Frontal cortex (tissue), 3 donors: ENCODE measurements at regions not wholly inside any gene's neighbourhood (a gene's known extent, or its start where the extent isn't known, plus 50 kb on each side); places are given as distances from the start of the nearest gene placed in this dataset.
"Not testable (repeated sequence)": the region's sequence is repeated elsewhere in the genome, so short reads cannot be mapped to it uniquely, and the experiment has no call there.

Experiments
- DNase-seq, 2 donors: peaks; one replicate each; pipeline ENCODE4 v3.0.0; 2012; ENCODE audit warnings: low spot score in 2 of 2
- FAIRE-seq: peaks from 2 replicates; lab custom pipeline; 2012; peaks lifted over from hg19 to GRCh38; lab: Jason Lieb, UNC
- donor health status: control.
- donor health status: control.
- donor health status: control.

DNA sequence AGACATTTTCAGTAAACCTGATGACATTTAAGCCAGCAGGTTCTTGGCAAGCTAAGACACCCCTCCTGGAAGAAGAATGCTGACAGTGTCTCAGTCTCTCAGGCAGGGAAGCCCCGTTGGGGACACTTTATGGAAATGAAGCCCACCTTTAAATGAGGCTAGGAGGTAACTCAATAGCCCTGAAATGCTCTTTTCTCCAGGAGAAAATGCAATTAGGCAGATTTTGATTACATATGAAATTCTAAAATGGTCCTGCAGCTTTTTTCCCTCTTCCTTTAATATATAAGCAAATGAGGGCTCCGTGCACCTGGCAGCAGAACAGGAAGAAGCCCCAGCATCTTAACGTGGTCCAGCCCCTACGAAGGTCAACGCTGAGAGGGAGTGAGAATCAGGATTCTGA is 65.8 kb upstream of the CHST15 start:
- DNase-seq (no peak), FAIRE-seq (no peak)

DNA sequence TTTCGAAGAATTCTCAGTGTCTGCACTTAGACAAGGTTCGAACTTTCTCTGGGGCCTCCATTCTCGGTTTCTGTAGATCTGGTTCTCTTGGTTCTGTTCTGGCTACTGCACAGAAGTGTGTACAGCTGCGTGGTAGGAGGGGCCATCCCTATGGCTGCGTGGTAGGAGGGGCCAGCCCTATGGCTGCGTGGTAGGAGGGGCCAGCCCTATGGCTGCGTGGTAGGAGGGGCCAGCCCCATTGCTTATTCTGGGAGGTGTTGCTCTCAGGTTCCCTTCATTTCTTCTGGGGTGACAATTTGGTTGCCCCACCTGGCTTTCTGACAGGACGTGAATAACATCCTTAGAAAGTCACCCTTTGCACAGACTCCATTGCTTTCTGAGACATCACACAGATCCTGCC is 65.2 kb upstream of the CHST15 start:
- FAIRE-seq (no peak), DNase-seq (no peak)

DNA sequence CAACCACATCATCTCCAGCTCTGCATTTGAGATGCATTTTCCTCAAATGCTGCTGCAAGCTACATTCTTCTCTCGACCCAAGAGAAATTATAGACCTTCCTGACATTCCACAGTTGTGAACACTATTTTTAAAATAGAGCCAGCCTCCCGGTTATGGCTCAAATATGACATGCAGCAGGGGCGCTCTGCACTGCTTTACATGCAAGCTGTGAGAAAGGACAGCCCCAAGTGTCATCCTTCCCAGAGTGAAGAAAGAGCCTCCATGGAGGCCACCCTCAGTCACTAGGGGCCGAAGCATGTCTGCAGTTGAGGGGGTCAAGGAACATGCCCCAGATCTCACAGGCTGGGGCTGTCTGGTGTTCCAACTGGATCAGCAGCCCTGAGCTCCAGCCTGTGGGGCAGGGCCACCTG is 63.9 kb upstream of the CHST15 start:
- DNase-seq: no peak
- FAIRE-seq: no peak

DNA sequence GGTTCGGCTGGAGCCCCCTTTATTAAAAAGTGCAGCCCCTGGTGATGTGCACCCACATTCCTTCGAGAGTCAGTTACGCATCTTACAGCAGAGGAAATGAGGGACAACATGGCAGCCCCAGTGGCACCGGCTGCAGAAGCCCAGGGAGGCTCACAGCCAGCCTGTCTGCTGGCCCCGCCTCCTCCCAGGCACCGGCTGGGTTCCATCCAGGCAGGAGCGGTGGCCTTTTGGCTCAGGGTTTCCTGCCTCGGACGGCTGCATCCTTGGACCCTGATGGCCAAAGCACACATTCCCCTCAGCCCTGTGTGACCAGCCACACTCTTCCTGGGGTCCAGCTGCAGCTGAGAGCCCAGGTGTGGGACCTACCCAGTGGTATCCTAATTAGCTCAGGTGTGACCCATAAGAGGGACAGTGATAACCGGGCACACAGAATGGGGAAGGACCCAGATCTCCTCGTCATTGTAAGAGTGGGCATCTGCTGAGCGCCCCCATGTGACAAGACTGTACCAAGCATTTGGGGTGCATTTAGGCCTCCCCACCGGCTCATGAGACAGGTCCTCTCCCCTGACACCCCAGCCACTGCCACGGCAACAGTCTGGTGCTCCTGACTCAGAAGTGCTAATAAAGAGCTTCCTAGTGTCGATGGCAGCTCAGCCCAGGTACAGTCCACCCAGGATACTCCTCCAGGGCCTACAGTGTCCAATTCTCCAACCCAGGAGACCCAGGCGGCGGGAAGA is 63.3 kb upstream of the CHST15 start:
- no peak for FAIRE-seq
- DNase-seq: no peak

DNA sequence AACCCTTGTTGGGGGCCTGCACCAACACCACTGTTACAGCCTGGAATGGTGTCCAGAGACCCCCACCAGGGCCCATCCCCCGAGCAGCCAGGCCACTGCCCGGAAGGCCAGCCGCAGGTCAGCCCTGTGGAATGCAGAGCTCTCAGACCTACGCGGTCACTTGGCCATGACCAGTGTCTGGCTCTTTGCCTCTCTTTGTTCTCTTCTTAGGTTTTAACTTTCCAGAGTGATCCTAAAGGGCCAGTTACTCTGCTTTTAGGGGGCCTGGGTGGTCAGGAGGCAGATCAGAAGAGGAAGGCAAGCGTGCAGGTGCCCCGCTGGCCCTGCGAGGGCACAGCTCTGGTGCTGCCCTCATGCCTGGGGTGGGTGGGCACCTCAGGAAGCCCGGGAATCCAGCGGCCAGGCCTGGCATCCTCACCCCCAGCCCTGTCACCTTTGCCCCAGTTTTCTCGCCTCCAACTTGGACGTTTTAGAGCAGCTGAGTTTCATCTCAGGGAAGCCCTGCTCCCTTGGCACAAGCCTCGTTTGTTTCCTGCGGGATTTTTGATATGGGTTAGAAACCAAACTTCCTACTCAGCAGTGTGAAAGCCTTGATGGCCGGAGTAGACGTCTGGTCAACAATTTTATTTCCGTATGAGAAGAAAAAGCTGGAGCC is 62.5 kb upstream of the CHST15 start:
- FAIRE-seq: no peak
- no peak for DNase-seq

DNA sequence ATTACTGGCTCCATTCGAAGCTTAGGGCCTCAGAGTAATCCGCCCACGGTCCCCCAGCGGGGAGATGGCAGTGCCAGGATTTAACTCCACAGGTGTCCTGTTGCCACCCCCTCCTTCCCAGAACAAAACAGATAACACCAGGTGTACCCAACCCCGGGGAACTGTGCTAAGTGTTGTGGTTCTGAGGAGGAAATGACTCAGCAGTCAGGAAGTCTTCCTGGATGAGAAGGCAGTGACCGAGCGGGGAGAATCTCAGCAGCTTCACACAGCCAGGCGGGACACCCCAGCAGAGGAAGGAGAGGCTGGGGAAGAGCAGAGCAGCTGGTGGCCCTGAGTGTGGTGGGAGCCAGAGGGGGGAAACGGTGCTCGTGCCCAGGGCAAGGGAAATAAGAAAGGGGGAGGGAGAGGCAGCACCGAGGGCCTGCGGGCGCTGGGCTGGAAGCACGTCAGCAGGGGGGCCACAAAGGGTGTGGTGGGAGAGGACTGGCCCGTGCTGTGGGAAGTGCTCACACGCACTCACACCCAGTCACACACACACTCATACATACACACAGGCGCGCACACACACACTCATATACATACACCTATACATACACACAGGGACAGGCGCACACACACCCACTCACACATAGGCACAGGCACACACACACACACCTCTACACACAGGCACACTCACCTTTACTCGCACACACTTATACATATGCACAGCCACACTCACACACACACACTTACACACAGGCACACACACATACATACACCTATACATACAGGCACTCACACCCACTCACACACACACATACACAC is 59.8 kb upstream of the CHST15 start:
- FAIRE-seq (no peak), DNase-seq (peak in 1 of 2 donors; percentile 69)

DNA sequence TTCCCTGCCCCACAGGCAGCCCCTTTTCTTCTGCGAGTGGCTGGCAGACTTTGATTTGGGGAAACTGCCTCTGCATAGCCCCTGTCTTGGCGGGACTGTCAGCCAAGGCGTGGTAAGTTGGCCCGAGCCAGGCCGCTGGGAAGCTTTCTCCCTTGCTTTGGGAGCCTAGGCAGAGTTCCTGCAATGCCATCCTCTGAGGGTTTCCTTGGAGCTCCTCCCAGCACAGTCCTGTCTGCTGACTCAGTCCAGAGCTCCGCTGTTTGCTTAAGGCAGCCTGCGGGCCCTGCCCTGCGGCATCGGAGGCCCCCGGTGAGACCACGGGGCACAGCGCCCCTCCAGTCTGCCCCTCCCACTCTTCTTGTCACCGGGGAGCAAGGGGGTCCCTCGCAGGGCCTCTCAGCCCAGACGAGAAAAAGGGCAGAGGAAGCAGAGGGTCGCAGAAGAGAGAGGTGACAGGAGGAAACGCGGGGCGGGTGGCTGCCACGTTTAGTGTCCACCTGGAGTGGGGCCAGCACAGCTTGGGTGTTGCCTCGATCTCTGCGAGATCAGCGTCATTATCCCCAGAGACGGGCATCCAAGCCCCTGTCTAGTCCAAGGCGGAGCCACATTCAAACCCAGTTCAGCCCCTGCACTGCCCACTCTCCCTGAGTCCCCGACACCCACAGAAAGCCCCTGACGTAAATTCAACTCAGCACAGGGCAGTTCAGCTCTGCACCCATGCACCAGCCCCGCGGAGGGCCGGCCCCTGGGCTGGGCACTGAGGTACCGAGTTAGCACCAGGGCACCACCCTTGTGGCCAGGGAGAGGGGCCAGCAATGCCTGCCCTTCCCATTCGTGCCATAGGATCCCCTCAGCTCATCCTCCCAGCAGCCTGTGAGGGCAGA is 59.0 kb upstream of the CHST15 start:
- FAIRE-seq (no peak), DNase-seq (no peak)

DNA sequence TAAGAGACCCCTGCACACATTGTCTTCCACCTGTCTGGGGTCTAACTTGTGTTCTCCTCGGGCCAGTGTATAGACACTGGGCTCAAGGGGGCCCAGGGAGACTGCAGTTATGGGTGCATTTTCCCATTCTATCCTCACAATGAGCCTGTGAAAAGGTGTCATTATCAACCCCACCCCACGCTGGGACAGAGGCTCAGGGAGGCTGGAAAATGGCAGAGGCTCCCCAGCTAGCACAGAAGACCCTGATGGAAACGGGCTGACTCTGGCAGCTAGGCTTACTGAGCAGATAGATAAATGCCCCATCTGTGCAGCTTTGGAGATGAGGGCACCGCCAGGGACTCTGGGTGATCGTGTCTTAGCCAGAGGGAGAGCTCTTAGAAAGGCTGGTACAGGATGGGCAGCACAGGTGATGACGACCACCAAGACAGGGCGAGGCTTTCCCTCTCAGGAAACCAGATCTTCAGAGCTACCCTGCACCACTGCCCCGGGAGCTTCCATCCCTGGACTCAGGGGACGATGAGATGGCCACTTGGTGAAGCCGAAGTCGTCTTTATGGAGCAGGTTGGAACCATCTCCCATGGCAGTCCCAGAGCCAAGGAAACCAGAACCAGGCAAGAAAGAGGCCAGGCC is 58.2 kb upstream of the CHST15 start:
- DNase-seq (no peak), FAIRE-seq (no peak)

DNA sequence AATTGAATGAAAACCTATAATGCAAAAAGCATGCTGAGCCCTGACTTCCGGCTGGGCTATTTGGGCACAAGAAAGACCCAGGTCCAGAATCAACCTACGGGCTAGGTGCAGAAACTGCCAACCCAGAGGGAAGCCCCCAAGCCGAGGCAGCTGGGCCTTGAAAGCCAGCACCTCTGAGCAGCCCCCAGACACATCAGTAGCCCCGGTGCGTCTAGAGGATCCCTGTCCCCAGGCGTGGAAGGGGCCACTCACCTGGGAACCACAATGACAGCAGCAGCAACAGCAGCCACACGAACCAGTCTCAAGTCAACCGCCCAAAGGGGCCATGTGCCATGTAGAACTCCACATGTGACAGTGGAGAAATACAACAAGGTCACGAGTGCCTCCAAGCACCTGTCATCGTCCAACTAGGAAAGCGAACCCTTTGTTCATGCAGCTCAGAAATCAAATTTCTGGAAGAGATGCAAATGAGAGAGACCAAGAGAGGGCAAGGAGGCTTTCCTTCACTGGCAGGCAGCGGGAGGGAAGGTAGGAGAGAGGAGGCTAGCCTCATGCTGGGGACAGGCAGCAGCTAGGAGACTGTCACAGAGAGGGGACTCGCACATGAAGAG is 57.5 kb upstream of the CHST15 start:
- FAIRE-seq: no peak
- no peak for DNase-seq

DNA sequence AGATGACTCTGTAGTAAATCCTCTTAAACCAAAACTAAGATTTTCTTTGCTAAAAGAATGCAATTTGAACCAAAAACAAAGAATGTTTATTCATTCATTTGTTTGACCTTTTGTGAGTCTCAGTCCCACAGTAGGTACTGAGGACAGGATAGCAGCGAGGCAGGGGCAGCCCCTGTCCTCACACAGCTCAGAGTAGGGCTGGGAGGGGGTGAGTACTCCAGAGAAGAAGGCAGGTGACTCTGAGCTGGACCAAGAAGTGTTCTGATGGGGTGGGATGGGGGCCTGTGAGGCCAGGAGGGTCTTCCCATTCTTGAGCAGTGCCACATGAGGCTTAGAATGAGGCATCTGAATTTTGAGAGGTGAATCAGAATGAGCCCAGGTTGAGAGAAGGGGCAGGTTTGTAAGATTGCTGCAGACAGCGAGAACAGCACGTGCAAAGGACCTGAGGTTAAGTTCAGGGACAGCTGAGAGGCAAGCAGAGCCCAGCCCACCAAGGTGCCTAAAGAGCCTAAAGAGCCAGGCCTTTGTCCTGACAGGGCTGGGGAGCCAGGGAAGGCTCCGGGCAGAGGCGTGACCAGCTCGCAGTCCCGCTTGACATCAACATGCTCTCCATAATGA is 56.9 kb upstream of the CHST15 start:
- no peak for DNase-seq
- FAIRE-seq: no peak

DNA sequence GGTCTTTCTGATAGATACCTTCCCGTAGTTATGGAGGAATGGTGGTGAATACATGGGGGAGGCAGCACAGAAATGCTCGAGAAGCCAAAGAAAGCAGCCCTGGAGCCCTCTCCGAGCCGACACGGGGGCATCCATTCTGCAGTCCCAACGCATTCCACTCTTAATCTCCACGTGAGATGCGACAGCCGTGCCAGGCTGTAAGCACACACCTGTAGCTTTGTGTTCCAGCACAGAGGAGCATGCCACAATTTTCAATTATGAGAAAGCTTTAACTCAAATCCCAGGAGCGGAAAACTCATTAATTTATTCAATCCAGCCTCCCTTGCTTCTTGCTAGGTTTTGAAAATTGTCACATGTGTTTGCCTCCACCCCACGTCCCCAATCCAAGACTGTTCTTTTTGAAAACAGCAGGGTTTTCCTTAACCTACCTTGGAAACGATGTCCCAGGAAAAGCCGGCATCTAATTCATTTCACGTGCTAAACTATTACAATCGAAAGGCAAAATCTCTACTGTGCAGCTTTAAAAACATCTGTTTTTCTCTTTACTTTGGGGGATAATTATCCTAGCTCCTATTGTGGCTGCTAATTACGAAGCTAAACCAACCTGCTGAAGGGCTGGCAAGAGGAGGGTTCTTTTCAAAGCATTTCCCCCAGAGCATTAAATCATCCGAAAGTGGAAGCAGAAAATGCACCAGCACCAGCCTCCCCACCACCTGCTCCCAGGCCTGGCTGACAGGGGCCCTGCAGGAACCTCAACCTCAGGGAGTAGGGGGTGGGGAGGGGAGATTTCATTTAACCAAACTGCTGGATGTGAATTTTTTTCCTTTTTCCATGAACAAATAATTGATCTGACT is 56.0 kb upstream of the CHST15 start:
- FAIRE-seq (no peak), DNase-seq (no peak)

DNA sequence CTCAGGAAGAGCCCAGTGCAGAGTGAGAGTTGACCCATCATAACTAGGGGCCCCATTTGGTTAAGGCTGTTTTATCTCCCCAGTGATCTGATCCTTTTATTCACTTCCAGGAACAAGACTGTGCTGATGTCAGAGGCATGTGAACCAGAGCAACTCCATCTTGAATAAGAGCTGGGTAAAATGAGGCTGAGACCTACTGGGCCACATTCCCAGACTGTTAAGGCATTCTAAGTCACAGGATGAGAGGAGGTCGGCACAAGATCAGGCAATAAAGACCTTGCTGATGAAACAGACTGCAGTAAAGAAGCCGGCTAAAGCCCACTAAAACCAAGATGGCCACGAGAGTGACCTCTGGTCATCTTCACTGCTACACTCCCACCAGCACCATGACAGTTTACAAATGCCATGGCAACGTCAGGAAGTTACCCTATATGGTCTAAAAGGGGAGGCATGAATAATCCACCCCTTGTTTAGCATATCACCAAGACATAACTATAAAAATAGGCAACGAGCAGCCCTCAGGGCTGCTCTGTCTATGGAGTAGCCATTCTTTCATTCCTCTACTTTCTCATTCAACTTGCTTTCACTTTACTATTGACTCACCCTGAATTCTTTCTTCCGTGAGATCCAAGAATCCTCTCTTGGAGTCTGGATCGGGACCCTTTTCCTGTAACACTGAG is 55.3 kb upstream of the CHST15 start:
- DNase-seq, FAIRE-seq: not testable (repeated sequence)

DNA sequence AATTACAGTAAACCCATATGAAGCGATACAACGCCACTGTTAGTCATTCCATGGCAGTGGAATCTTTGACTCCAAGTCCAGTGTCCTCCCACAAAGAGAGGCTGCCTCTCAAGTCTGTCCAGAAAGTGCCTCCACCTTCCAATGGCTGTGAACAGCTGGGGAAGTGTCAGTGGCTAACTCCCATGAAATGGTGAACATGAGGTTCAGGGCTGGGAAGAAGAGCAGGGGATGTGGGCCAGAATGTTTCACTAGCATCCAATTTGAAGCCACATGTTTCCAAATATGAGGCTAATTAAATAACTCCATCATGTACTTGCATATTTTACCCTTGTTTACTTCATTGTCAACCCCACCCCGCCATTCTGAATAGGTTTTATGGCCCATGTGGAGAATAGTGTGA is 53.1 kb upstream of the CHST15 start:
- DNase-seq (no peak), FAIRE-seq (no peak)

DNA sequence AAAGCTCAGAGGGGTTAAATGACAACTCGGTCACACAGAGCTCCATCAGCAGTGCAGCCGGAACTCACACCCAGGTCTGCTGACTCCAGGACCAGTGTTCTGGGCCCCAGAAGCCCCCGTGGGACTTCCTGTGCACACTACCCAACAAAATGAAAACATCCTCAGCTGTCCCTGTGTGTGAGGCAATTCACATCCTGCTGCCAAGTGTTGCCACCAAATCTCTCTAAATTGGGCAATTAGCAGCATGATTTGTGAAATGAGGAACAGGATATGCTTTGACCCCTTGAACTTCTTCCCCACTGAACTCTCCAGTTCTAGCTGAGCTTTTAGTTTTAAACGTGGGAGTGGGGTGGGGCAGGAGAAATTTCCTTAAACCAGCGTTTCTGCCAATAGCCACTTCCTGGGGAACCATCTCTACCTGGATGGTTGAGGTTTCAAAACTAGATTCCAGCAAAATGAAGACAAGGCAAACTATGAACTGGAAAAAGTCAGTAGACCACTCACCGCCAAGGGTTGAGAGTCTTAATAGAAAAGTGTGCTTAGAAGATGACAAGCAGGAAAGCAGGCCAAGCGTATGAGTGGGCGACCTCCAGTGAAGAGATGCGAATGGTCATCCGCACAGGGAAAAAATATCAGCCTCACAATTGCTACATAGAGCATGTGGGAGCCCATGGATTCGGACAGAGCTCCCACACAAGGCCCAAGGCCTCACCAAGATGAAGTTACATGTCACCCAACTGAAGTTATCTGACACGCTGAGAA is 51.9 kb upstream of the CHST15 start:
- FAIRE-seq (no peak), DNase-seq (no peak)

DNA sequence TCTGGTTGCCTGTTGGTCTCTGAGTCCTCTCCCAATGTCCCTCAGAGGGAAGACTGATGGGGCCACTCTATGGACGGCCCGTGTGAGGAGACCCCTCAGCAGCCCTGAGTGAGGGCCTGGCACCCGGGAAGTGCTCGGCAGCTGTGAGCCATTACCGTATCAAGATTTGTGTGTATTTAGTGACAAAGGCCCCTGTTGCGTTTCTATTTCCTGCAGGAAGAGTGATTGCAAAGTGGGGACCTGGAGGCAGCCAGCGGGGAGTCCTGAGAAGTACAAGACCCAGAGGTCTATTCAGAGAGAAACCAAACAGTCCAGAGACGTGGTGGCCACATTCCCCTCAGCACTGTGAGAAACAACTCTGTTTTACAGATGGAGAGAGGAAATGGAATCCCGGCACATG is 51.1 kb upstream of the CHST15 start:
- DNase-seq (no peak), FAIRE-seq (no peak)

DNA sequence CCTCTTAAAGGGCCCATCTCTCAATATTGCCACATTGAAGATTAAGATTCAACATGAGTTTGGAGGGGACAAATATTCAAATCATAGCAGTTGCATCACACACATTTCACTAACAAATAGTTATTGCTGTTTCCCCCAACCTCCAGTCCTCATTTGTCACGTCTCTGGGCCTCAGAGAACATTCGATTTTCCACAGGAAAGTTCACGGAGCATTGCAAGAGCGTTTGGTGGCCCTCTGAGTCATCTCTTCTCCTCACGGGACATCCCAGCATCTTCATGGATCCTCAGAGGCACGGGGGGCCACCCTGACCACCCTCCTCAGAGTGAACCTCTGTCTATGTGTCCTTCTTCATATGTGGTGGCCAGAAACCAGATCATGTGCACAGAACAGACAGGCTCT is 50.3 kb upstream of the CHST15 start:
- FAIRE-seq (no peak), DNase-seq (no peak)
